Loucy (cell line): ENCODE measurements at regions not wholly inside any gene's neighbourhood (a gene's known extent, or its start where the extent isn't known, plus 50 kb on each side); places are given as distances from the start of the nearest gene placed in this dataset.
"Not testable (repeated sequence)": the region's sequence is repeated elsewhere in the genome, so short reads cannot be mapped to it uniquely, and the experiment has no call there.

Experiments
- H2AFZ ChIP-seq: fragments of 200-600 bp; sonication (generic); 2 replicates; pipeline ENCODE4 v1.6.0; 2016; ENCODE audit warnings: antibody characterized with exemption, mild to moderate bottlenecking, low read length, moderate library complexity
- H3F3A ChIP-seq: fragments of 200-600 bp; 2 replicates; pipeline ENCODE4 v1.6.0; 2016; ENCODE audit warnings: antibody characterized with exemption, low read depth, mild to moderate bottlenecking
- H3K27me3 ChIP-seq: fragments of 200-600 bp; sonication (generic); 2 replicates; pipeline ENCODE4 v1.6.1; 2014; ENCODE audit warnings: low read length, mild to moderate bottlenecking; ENCODE audit not compliant: insufficient read depth, poor library complexity, severe bottlenecking
- H3K36me3 ChIP-seq: fragments of 200-600 bp; sonication (generic); 2 replicates; pipeline ENCODE4 v1.6.1; 2016; ENCODE audit warnings: low read length; ENCODE audit not compliant: insufficient read depth
- H3K4me1 ChIP-seq: fragments of 200-600 bp; sonication (generic); 2 replicates; pipeline ENCODE4 v1.5.1; 2014; ENCODE audit warnings: low read length, mild to moderate bottlenecking; ENCODE audit not compliant: insufficient read depth, poor library complexity, severe bottlenecking
- H3K4me2 ChIP-seq: fragments of 200-600 bp; sonication (generic); 2 replicates; pipeline ENCODE4 v1.6.0; 2014; ENCODE audit warnings: antibody characterized with exemption, low read length, low read depth, mild to moderate bottlenecking; ENCODE audit not compliant: poor library complexity, severe bottlenecking
- H3K4me3 ChIP-seq: fragments of 200-600 bp; sonication (generic); 2 replicates; pipeline ENCODE4 v1.5.1; 2014; ENCODE audit warnings: low read length, mild to moderate bottlenecking, mixed read lengths; ENCODE audit not compliant: poor library complexity, severe bottlenecking
- H3K79me2 ChIP-seq: fragments of 200-600 bp; sonication (generic); 2 replicates; pipeline ENCODE4 v1.6.1; 2014; ENCODE audit warnings: low read length; ENCODE audit not compliant: insufficient read depth
- H3K9ac ChIP-seq: fragments of 200-600 bp; sonication (generic); 2 replicates; pipeline ENCODE4 v1.6.0; 2014; ENCODE audit warnings: mild to moderate bottlenecking, low read depth, low read length, moderate library complexity; ENCODE audit not compliant: poor library complexity, severe bottlenecking
- H3K9me2 ChIP-seq: fragments of 200-600 bp; sonication (generic); replicated peaks from 2 replicates; pipeline ENCODE4 v1.6.1; 2016; ENCODE audit warnings: low read depth, low read length, mixed read lengths
- H3K9me3 ChIP-seq: fragments of 200-600 bp; sonication (generic); 2 replicates; pipeline ENCODE4 v1.6.1; 2014; ENCODE audit warnings: mild to moderate bottlenecking, antibody characterized with exemption, low read length, low read depth; ENCODE audit not compliant: insufficient read depth
- H4K20me1 ChIP-seq: fragments of 200-600 bp; sonication (generic); 2 replicates; pipeline ENCODE4 v1.6.0; 2014; ENCODE audit warnings: antibody characterized with exemption, low read length, mild to moderate bottlenecking; ENCODE audit not compliant: insufficient read depth, poor library complexity, severe bottlenecking

DNA sequence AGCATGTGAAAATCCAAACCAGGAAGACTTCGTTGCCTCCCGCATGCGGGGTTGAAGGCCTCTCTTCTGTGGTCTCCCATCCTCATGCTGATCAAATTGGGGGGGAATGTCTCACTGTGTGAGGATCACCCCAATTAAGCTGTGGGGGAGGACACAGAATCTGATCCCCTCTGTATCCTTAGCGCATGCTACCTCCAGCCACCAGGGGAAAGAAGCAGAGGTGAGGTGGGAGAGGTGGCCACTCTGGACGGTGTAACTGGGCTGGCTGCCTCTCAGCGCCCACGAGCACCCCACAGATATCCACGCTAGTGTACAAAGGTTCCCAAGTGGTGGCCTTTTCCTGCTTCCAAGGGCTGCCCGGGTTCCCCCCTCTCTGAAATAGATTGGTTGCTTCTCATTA lies 177.6 kb upstream of the PLGLB1 start:
- H3K27me3 ChIP-seq, H3K9me2 ChIP-seq, H4K20me1 ChIP-seq, H3K4me2 ChIP-seq, H3K79me2 ChIP-seq, H3K36me3 ChIP-seq, H2AFZ ChIP-seq, H3K9ac ChIP-seq, H3K4me3 ChIP-seq, H3K4me1 ChIP-seq, H3F3A ChIP-seq, H3K9me3 ChIP-seq: not testable (repeated sequence)

DNA sequence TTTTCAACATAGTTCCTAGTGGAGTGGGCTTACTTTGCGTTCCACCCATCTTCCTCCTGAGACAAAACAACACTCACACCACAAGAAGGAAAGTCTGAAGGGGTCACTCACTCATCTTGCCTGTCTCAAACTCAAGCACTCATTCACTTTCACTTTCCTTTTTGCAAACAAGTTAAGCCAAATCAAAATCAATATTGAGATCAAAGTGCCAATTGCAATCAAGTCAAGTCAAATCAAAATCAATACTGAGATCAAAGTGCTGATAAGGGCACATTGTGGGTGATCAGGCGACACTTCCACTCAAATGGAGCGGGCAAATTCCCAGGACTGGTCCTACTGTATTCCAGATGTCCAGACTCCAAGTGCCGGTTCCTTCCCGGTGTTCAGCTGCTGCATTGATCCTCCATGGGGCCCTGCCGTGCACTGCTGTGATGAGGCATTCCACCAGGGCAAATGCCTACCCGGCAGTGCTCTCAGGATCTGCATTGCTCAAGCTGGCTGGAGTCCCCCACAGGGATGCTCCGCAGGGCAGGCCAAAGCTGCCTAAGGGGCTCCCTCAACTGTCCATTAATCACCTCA lies 183.0 kb upstream of the PLGLB1 start:
- H3K4me1 ChIP-seq, H3K9ac ChIP-seq, H3K9me2 ChIP-seq, H3F3A ChIP-seq, H3K79me2 ChIP-seq, H3K36me3 ChIP-seq, H3K4me2 ChIP-seq, H3K9me3 ChIP-seq, H2AFZ ChIP-seq, H3K4me3 ChIP-seq, H4K20me1 ChIP-seq, H3K27me3 ChIP-seq: not testable (repeated sequence)

DNA sequence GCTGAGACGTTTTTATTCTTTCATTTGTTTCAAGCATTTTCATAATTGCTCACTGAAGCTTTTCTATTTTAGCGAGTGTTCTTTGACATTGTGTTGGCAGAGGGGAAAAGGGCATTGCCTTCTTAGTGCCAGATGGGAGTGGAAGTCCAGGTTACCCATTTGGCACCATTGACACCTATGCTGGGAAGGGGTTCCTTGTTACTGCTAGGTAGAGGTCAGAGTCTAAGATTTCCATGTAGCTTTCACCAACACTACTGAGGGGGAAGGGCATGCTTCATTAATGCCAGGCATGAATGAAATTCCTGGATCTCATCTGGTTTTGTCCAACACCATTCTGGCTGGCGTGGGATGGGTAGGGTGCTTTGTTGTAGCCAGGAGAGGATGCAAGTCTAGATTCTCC lies 191.3 kb upstream of the PLGLB1 start:
- not testable (repeated sequence) for H3K4me3 ChIP-seq, H3K36me3 ChIP-seq, H3K9ac ChIP-seq, H4K20me1 ChIP-seq, H3K4me2 ChIP-seq, H3F3A ChIP-seq, H3K79me2 ChIP-seq, H2AFZ ChIP-seq, H3K9me2 ChIP-seq, H3K9me3 ChIP-seq, H3K27me3 ChIP-seq, H3K4me1 ChIP-seq

DNA sequence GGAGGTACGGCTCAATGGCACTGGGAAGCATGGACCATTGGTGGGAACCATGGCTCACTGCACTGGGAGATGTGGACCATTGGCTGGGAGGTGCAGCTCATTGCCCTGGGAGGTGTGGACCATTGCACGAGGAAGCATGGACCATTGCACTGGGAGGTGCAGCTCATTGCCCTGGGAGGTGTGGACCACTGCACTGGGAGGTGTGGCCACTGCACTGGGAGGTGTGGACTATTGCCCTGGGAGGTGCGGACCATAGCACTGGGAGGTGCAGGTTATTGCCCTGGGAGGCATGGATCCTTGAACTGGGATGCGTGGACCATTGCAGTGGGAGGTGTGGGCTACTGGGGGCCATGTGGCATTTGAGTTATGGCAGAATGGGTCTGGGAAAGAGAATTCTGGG lies 195.4 kb upstream of the PLGLB1 start:
- not testable (repeated sequence) for H3K36me3 ChIP-seq, H3K4me2 ChIP-seq

DNA sequence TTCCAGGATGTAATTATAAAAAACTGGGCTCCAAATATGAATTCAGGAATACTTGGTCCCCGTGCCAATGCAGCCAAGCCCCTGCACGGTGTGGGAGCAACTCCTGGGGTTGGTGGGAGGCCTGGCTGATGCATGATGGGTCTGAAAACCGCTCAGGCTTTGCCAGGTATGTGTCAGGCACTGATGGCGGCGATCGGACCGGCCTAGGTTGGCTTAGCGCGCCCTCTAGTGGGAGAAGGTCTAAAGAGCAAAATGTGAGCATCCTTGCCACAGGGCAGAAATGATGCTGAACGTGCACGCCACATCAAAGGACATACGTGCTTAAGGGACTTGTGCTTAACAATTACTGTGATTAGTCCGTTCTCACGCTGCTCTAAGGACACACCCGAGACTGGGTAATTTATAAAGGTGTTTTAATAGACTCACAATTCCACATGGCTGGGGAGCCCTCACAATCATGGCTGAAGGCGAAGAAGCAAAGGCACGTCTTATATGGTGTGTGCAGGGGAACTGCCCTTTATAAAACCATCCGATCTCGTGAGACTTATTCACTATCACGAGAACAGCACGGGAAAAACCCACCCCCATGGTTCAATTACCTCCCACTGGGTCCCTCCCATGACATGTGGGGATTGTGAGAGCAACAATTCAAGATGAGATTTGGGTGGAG lies 196.2 kb upstream of the PLGLB1 start:
- not testable (repeated sequence) for H3K4me2 ChIP-seq

More for the DNA sequence above, 195.4 kb upstream of the PLGLB1 start:
- not testable (repeated sequence) for H3K9ac ChIP-seq, H3K4me1 ChIP-seq, H3K9me3 ChIP-seq, H3K27me3 ChIP-seq, H3F3A ChIP-seq, H4K20me1 ChIP-seq, H3K79me2 ChIP-seq, H3K9me2 ChIP-seq, H2AFZ ChIP-seq, H3K4me3 ChIP-seq

DNA sequence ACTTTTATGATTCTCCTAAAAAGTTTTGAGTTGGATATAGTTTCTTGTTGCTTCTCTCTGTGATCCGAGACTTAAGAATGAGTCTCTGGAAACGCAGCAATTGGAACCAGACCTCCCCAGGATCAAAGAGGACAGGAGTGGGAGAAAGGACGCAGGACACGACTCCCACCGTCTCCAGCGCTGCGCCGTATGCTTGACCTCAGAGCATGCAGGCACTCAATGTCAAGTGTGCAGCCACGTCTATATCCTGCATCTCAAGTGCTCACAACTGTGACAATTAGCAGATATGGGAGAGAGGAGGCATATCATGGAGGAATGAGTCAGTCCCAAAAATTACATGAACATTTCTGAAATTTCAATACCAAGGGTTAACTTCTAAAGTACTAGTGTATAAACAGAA lies 199.0 kb upstream of the PLGLB1 start:
- H3K79me2 ChIP-seq, H3K4me3 ChIP-seq, H3K36me3 ChIP-seq: not testable (repeated sequence)

More for the DNA sequence above, 196.2 kb upstream of the PLGLB1 start:
- not testable (repeated sequence) for H3K4me3 ChIP-seq, H3K9me3 ChIP-seq, H3K36me3 ChIP-seq, H3F3A ChIP-seq, H4K20me1 ChIP-seq, H3K4me1 ChIP-seq, H3K79me2 ChIP-seq, H2AFZ ChIP-seq, H3K9me2 ChIP-seq, H3K9ac ChIP-seq, H3K27me3 ChIP-seq

DNA sequence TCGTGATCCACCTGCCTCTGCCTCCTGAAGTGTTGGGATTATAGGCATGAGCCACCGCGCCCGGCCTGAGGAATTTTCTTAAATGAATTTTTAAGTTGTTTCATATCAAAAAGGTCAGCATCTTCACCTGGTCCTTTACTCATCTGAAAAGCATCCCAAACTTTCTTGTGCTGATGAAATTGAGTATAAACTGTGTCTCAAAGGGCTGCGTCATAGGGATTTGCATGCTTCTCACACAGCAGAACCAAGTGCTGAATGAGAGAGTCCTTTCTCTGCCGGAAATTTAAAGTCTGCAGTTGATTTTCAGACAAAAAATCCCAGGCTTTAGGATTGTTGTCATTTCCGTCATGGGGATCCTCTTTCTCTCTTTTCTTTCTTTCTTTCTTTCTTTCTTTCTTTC lies 200.5 kb upstream of the PLGLB1 start:
- not testable (repeated sequence) for H3K9ac ChIP-seq, H3K79me2 ChIP-seq, H3K4me2 ChIP-seq, H2AFZ ChIP-seq, H3K36me3 ChIP-seq, H3K4me1 ChIP-seq, H3K9me3 ChIP-seq, H3K4me3 ChIP-seq, H4K20me1 ChIP-seq, H3F3A ChIP-seq, H3K27me3 ChIP-seq, H3K9me2 ChIP-seq

More for the DNA sequence above, 199.0 kb upstream of the PLGLB1 start:
- not testable (repeated sequence) for H3K4me1 ChIP-seq, H3K9me3 ChIP-seq, H3K27me3 ChIP-seq, H2AFZ ChIP-seq, H3F3A ChIP-seq, H3K9me2 ChIP-seq, H3K4me2 ChIP-seq, H3K9ac ChIP-seq, H4K20me1 ChIP-seq
